ENCODE measurements at regions not wholly inside any gene's neighbourhood (a gene's known extent, or its start where the extent isn't known, plus 50 kb on each side); places are given as distances from the start of the nearest gene placed in this dataset.

- no peak for DNase-seq
These were observed 1573.3 kb downstream of the PCDH9 start for GRCh38 chr13:65656740-65657329.

DNA sequence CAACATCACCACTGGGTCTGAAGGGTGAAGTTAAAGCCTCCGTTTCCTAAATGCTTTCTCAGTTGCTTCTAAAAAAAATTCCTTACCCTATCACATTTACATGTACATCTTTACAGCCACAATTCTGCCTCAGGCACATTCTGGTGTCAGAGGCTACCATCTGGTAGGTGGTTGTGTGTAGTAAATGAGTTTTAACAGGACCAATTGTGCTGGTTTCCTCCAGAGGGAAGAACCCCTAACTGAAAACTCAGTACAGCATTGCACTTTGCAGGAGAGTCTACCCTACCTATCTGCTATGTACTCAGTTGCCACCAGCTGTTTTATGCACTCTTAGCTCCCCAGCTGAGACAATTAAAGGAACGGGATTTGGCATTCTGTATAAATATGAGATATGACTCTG, 1576.5 kb downstream of the PCDH9 start:
- no peak for DNase-seq

DNA sequence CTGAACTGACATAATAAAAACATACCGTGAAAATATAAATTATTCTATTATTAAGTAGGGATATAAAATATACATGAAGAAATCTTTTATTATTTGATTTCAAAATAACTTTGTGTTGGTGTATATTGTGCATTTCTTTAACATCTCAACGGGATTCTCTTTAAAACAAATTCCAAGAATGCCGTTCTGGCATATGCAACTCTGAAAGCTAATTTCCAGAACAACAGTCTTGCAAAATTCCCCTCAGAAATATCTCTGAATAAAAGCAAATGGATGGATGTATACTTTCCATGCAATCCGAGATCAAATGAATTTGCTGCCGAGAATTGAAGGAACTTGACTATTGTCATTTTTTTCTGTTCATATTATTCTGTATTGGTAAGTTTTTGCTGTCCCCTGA, 1579.8 kb downstream of the PCDH9 start:
- no peak for DNase-seq

DNA sequence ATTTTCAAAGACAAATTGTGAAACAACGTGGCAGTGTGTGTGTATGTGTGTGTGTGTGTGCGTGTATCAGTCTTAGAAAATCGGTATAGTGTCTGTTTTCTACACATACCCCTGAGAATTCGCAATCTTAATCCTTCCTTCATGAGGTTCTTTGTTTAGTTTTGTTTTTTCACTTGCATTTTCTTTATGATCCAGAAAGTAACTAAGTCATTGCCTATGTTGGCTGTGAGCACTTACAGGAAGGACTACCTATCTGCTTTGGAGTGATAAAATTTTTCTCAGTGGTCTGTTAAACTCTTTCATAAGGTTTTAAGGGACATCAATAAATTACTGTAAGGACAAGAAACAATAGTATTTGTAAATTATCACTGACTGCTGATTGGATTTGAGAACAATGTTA, 1587.1 kb downstream of the PCDH9 start:
- DNase-seq: no peak

GRCh38 chr13:65642301-65642700, 1587.8 kb downstream of the PCDH9 start:
- no peak for DNase-seq

- no peak for DNase-seq
These were observed 1591.5 kb downstream of the PCDH9 start for GRCh38 chr13:65638572-65639168.

DNA sequence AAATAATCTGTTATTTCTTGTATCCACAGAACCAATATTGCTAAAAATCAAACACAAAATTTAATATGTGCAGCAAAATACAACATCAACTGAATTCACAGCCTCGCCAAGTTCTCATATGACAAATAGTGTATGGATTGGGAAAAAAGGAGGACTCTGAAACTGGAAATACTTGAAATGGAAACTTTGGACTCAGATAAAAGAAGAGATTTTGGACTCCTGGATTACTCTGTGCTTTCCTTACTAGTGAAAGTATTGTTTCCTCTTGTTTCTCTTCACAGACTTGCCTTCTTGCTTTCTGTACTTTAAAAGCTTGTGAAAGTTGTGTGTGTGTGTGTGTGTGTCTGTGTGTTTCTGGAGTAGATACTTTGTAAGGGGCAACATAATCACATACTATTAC, 1596.3 kb downstream of the PCDH9 start:
- no peak for DNase-seq

DNA sequence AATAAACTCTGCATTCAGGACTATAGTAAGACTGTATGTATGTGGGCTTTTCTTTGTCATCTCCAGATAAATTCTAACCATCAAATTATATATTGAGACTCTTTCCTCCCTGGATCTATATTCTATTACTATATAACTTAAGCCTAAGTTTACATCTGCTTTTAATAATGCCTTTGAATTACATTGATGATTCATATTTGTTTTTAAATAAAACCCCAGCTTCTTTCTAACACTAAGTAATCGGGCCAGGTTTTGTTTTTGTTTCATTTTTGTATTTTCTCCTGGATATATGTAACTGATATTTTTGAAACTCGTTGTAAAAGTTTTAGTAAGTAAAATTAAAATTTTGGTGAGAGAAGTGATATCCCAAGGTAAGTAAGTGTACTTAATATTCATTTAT, 1599.1 kb downstream of the PCDH9 start:
- DNase-seq: no peak

DNA sequence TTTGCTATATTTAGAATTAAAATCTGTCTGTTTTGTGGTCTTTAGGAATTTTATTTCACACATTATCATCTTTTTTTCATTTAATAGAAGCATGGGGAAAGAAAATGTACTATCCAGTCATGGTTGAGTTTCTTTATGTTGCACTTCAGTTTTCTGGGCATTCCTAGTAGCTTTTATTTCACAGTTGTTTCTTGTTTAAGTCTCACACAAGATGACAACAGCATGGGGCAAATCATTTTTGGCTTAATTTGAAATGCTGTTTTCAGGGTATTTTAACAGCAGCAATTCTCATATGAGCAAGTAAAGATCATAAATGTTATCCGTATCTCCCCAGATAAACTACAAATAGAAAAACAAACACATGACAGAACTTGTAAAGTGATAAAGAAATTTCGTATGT, 1600.2 kb downstream of the PCDH9 start:
- DNase-seq: no peak

GRCh38 chr13:65623148-65623547, 1607.0 kb downstream of the PCDH9 start:
- DNase-seq: no peak

DNA sequence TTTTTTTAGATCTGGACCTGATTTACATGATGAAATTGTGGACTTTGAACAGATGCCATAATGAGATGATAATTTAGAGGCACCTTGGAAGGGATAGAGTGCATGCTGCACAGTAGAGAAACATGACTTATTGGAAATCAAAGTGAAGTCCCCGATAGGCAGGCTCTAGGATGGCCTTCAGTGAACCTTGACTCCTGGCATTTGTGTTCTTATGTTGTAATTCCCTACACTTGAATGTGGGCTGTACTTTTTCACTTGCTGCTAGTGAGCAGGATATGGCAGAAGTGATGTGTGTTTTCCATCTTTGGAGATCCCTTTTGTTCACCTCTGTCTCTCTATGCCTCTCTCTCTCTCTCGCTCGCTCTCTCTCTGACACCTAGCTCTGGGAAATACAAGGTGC, 1614.6 kb downstream of the PCDH9 start:
- DNase-seq: no peak

DNA sequence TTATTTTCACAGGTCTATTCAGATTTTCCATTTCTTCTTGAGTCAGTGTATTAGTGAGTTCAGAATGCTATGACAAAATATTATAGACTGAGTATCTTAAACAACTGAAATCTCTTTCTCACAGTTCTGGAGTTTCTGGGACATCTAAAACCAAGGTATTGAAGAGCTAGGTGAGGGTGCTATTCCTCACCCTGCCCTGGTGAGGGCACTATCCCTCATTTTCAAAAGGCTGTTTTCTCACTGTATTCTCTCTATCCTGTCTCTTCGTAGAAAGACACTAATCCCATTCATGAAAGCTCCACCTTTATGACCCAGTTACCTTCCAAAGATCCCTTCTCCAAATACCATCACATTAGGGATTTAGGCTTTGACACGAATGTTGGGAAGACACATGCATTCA, 1617.1 kb downstream of the PCDH9 start:
- no peak for DNase-seq

DNA sequence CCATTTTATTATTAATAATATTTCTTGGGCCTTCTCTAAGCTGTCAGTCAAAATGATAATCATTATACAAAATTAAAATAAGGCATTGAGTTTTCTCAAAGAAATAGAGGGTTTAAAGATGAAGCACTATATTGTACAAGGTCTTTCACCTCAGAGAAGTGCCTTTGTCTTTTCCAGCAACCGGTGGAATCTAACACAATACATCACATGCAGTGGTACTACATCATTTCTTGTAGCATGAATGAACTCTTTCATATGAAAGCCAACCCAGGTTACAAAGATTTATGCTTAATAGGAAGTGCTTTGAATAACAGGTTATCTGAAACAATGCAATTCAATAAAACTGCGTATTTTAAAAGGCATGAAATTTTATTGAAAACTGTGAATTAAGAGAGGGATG, 1620.8 kb downstream of the PCDH9 start:
- DNase-seq: no peak

DNA sequence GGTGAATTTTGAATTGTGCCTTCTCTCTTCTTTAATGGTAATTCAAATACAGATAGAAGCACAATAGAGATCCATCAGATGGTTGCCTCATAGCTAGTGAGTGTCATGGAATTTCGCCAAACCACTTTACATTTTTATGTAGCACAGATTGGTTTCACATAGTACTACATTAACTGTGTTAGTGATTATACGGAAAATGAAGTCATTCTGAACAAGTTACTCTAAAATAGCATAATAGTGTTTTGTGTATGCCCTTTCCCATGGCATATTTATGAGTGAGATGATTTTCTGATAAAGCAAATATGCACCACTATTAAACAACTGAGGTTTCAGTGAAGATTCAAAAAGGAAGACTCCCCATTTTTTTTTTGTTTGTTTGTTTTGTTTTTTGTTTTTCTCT, 1623.5 kb downstream of the PCDH9 start:
- no peak for DNase-seq

DNA sequence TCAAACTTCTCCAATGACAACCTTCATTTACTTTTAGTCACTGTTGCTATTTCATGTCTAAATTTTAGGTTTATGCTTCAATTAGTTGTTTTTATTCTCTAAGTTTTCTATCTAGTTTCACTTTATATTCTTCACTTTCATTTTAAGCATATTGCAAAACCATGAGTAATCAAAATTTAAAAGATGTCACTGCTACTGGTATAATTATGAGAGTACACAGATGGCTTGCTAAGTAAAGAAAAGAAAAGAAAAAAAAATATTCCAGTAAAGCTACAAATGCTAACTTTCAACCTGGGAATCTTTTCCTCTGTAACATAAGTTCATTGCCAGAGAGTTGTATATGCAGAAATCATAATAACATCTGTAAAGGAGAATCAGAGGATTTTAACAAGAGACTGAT, 1624.7 kb downstream of the PCDH9 start:
- no peak for DNase-seq

DNA sequence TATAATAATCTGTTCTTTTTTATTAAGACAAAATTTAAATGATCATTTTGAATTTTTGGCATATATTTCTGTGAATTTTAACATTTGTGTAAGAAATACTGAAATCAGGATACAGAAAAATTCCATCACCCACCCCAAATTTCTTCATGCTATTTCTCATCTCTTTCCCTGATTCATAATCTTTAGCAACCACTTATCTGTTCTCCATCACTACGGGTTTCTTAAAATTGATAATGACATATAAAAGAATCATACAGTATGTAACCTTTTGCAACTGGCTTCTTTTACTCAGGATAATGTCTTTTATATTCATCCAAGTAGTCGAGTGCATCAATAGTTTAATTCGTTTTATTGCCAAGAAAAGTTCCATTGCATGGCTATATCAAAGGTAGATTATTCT, 1627.0 kb downstream of the PCDH9 start:
- DNase-seq: no peak

- no peak for DNase-seq
These were observed 1628.3 kb downstream of the PCDH9 start for GRCh38 chr13:65601855-65602254.

GRCh38 chr13:65600702-65601101, 1629.4 kb downstream of the PCDH9 start:
- no peak for DNase-seq

DNA sequence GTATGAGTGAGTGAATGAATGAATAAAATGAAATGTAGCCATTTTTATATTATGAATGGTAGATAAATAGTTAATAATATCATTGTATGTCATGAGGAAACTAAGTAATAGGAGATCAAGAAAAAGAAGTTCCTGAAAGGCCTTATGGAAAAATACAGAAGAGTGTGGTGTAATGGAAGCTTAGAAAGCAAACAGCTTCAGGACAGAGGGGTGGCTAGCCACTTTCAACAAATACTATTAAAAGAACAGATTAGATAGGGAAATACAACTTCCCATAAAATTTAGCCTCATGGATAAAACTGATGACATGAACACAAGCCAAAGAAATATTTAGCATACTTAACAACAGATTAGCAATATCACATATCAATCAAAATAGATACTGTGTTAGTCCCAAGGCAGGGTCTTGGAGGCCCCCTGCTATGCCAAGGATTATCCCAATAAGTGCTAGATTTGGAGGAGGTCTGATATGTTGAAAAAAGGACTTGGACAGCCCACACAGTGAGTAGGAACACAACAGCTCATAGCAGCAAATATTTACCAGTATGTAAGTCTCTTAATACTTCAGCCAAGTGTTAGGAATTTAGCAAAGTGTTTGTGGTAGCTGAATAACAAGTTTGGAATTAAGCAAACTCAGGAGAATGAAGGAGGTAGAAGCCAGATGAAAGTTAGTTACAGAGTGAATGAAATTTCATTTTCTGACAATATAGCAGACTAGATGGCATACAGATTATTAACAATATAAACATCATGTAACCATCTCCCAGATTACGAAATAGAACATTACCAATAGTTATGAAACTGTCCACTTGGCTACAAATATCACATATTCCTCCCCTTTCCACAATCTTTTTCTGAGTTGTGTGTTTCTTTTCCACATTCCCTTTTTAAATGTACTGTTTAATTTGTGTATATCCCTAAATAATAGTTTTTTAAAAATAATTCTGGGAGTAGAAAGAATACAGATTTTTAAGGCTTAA, 1632.0 kb downstream of the PCDH9 start:
- no peak for DNase-seq

GRCh38 chr13:65595916-65596315, 1634.2 kb downstream of the PCDH9 start:
- DNase-seq: no peak

GRCh38 chr13:65594298-65594781, 1635.8 kb downstream of the PCDH9 start:
- DNase-seq: no peak

GRCh38 chr13:65593298-65593874, 1636.8 kb downstream of the PCDH9 start:
- no peak for DNase-seq

DNA sequence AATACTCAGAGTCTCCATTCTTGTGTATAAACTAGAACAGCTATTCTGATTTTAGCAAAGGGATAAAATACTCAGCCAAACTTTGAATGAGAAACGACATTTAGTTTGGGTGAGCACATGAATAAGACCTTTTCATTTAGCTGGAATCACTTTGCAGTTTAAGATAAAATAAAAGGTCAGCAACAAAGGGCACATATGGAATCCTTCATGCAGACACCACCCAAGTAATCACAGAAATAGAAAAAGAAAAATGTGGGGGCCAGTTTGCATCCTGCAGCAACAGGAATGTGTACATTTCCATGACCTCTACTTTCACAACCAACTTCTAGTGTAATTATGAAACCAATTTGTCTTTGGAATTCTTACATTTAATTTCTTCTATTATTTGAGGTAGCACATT, 1637.4 kb downstream of the PCDH9 start:
- no peak for DNase-seq

GRCh38 chr13:65585346-65585745, 1644.8 kb downstream of the PCDH9 start:
- DNase-seq: no peak
